ENCODE measurements at regions not wholly inside any gene's neighbourhood (a gene's known extent, or its start where the extent isn't known, plus 50 kb on each side); places are given as distances from the start of the nearest gene placed in this dataset.

DNA sequence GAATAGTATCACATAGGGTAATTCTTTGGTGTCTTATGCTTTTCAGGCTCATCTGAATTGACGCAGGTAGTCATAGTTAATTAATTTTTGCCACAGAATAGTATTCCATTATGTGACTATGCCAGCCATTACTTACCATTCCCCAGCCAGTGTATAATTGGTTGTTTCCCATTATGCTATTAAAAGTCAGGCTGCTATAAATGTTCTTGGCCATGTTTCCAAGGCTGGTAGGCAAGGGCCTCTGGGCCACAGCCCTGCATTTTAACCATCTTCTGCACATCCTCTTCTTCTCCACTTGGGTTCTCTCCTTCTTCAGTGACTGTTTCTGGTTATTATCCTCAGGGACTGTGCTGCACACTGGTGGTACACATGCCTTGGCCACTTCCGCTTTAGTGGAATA is 190.9 kb downstream of the ADAMTS15 start:
- Histone ChIP-seq H3K9me3 (no peaks in the 10 kb centered on the region), H3K27ac (no peak overlapping the region), H3K4me3 (no peak overlapping the region), H3K4me1 (no peaks in the 10 kb centered on the region), H3K36me3 (no peaks in the 10 kb centered on the region), H3K27me3 (no peaks in the 10 kb centered on the region)
- TF ChIP-seq POLR2A (IDR thresholded peaks at IDR 0.05) (no peak), POLR2AphosphoS5 (IDR thresholded peaks at IDR 0.05) (no peak)
- TF ChIP-seq, protein P1, sequence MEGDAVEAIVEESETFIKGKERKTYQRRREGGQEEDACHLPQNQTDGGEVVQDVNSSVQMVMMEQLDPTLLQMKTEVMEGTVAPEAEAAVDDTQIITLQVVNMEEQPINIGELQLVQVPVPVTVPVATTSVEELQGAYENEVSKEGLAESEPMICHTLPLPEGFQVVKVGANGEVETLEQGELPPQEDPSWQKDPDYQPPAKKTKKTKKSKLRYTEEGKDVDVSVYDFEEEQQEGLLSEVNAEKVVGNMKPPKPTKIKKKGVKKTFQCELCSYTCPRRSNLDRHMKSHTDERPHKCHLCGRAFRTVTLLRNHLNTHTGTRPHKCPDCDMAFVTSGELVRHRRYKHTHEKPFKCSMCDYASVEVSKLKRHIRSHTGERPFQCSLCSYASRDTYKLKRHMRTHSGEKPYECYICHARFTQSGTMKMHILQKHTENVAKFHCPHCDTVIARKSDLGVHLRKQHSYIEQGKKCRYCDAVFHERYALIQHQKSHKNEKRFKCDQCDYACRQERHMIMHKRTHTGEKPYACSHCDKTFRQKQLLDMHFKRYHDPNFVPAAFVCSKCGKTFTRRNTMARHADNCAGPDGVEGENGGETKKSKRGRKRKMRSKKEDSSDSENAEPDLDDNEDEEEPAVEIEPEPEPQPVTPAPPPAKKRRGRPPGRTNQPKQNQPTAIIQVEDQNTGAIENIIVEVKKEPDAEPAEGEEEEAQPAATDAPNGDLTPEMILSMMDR (IDR thresholded peaks at IDR 0.05): no peak
- intact Hi-C loops (cut with DNase I; ENCODE audit: low total_unique reads): no loop called here
- no peak for DNase-seq (ENCODE audit: low spot score in 2 of 2)

DNA sequence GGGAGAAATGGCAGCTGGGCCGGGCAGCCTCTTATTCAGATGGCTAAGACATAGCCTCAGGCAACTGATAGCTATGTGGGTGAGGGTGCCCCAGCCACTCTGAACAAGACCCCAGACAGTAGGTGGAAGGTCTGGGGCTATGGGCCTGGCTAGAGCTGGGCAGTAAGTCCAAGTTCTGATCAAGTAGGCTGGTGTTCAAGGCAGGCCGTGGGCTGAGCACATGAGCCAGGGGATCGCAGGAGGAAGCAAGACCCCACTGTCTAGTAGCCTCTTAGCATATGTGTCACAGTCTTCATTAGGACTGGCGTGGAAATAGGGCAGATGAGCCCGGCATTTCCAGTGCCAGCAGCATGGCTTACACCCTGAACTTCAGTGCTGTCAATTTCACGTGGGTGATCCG is 192.1 kb downstream of the ADAMTS15 start:
- TF ChIP-seq, protein P1 (IDR thresholded peaks at IDR 0.05): no peak
- TF ChIP-seq POLR2AphosphoS5 (IDR thresholded peaks at IDR 0.05) (no peak), POLR2A (IDR thresholded peaks at IDR 0.05) (no peak)
- H3K4me3 ChIP-seq: no peak overlapping the region
- H3K4me1 ChIP-seq: no peaks in the 10 kb centered on the region
- H3K36me3 ChIP-seq: no peaks in the 10 kb centered on the region
- no peak for DNase-seq (ENCODE audit: low spot score in 2 of 2)
- intact Hi-C loops (cut with DNase I; ENCODE audit: low total_unique reads): no loop called here
- H3K27me3 ChIP-seq: no peaks in the 10 kb centered on the region
- no peak overlapping the region for H3K27ac ChIP-seq
- H3K9me3 ChIP-seq: no peaks in the 10 kb centered on the region

DNA sequence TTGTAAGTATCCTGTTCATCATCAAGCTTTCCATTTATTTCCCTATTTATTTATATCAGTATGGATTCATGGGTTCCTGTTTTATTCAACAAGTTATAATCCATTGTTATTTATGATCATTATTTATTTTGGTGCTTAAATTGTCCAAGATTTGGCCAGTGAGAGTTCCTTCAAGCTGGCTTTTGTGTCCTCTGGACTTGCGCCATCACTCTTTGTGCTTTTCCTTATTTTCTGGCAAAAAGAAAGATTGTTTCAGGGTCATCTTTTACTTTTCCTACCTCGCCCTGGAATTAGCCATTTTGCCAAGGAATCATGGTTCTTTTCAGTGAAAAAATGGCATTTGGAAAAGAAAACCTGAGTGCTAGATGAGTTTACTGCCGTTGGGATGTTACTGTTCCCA is 193.4 kb downstream of the ADAMTS15 start:
- no peak for DNase-seq (ENCODE audit: low spot score in 2 of 2)
- intact Hi-C loops (cut with DNase I; ENCODE audit: low total_unique reads): no loop called here
- no peak for TF ChIP-seq POLR2A (IDR thresholded peaks at IDR 0.05)
- TF ChIP-seq, protein P1 (IDR thresholded peaks at IDR 0.05): no peak
- TF ChIP-seq POLR2AphosphoS5 (IDR thresholded peaks at IDR 0.05): no peak
- no peaks in the 10 kb centered on the region for H3K27me3 ChIP-seq
- no peak overlapping the region for H3K4me3 ChIP-seq
- H3K9me3 ChIP-seq: no peaks in the 10 kb centered on the region
- H3K36me3 ChIP-seq: no peaks in the 10 kb centered on the region
- H3K27ac ChIP-seq: no peak overlapping the region
- no peaks in the 10 kb centered on the region for H3K4me1 ChIP-seq

DNA sequence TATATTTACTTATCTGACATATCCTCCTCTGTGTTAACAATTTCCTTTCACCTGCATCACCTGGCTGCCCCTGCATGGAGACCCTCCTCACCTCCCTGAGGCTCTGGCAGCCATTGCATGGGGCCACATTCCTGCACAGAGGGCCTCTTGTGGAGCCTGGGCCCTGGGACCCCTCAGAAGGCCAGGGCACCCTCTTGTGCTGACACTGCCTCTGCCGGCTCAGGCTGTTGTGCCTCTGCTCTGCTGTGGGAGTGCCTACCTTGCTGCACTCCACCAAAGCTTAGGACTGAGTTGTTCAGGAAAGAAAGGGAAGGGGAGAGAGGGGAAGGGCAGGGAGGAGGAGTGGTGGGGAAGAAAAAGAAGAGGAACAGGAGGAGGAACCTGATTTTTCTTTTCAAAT is 194.5 kb downstream of the ADAMTS15 start:
- TF ChIP-seq POLR2A (IDR thresholded peaks at IDR 0.05) (no peak), POLR2AphosphoS5 (IDR thresholded peaks at IDR 0.05) (no peak)
- TF ChIP-seq, protein P1 (IDR thresholded peaks at IDR 0.05): no peak
- intact Hi-C loops (cut with DNase I; ENCODE audit: low total_unique reads): no loop called here
- H3K9me3 ChIP-seq: no peaks in the 10 kb centered on the region
- H3K4me1 ChIP-seq: no peaks in the 10 kb centered on the region
- H3K4me3 ChIP-seq: no peak overlapping the region
- no peak for DNase-seq (ENCODE audit: low spot score in 2 of 2)
- H3K27ac ChIP-seq: no peak overlapping the region
- no peaks in the 10 kb centered on the region for H3K36me3 ChIP-seq
- H3K27me3 ChIP-seq: no peaks in the 10 kb centered on the region

DNA sequence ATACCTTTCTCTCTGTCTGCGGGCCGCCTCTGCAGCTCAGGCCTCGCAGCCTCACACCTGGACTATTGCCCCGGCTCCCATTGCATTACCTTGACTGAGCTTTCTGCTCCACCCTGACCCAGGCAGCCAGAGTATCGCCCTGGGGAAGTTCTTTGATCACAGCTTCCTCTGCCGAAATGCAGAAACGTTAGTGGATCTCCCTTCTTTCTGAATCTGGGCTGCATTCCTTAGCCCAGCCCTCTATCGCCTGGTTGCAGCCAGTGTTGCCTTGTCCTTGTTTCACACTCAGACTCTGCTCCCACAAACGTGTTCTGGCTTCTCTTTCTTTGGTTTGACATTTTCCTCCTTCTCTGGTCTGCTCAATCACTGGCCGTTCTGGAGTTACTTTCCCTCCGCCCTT is 195.7 kb downstream of the ADAMTS15 start:
- TF ChIP-seq, protein P1 (IDR thresholded peaks at IDR 0.05): no peak
- TF ChIP-seq POLR2A (IDR thresholded peaks at IDR 0.05): no peak
- no peak for TF ChIP-seq POLR2AphosphoS5 (IDR thresholded peaks at IDR 0.05)
- H3K4me3 ChIP-seq: no peak overlapping the region
- H3K27me3 ChIP-seq: no peaks in the 10 kb centered on the region
- no peaks in the 10 kb centered on the region for H3K9me3 ChIP-seq
- intact Hi-C loops (cut with DNase I; ENCODE audit: low total_unique reads): no loop called here
- H3K36me3 ChIP-seq: no peaks in the 10 kb centered on the region
- H3K4me1 ChIP-seq: peaks cover 0 to 4% of the 10 kb centered on the region in 2 donors
- DNase-seq (ENCODE audit: low spot score in 2 of 2): no peak
- H3K27ac ChIP-seq: peak overlapping the region; percentile 32 to 46
